22Rv1 (cell line): ENCODE measurements at regions not wholly inside any gene's neighbourhood (a gene's known extent, or its start where the extent isn't known, plus 50 kb on each side); places are given as distances from the start of the nearest gene placed in this dataset.

Experiments
- ZFX ChIP-seq: fragments of 450-650 bp; IDR thresholded peaks from 2 replicates; pipeline ENCODE4 v1.6.1; 2017; ENCODE audit warnings: antibody characterized with exemption, borderline replicate concordance
- TF ChIP-seq, protein P1 (sequence below): fragments of 450-650 bp; IDR thresholded peaks from 2 replicates; pipeline ENCODE4 v1.5.1; 2017; ENCODE audit warnings: mild to moderate bottlenecking

DNA sequence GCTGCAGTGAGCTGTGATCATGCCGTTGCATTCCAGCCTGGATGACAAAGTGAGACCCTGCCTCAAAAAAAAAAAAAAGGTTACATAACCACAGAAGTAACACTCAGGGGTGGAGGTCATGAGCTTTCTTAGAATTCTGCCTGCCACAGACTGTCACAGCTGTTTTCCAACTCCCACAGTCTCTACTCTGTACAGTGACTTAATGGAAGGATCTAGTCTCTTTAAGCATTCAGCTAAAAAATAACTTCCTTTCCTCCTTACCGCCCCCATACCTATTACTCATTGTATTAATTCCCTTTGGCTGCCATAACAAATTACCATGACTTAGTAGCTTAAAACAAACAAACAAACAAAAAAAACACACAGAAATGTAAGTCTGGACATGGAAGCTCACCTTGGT, 99.6 kb upstream of the UBE2E1 start:
- TF ChIP-seq, protein P1, sequence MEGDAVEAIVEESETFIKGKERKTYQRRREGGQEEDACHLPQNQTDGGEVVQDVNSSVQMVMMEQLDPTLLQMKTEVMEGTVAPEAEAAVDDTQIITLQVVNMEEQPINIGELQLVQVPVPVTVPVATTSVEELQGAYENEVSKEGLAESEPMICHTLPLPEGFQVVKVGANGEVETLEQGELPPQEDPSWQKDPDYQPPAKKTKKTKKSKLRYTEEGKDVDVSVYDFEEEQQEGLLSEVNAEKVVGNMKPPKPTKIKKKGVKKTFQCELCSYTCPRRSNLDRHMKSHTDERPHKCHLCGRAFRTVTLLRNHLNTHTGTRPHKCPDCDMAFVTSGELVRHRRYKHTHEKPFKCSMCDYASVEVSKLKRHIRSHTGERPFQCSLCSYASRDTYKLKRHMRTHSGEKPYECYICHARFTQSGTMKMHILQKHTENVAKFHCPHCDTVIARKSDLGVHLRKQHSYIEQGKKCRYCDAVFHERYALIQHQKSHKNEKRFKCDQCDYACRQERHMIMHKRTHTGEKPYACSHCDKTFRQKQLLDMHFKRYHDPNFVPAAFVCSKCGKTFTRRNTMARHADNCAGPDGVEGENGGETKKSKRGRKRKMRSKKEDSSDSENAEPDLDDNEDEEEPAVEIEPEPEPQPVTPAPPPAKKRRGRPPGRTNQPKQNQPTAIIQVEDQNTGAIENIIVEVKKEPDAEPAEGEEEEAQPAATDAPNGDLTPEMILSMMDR: no peak
- TF ChIP-seq ZFX: no peak
